PC-3 (cell line): ENCODE measurements at regions not wholly inside any gene's neighbourhood (a gene's known extent, or its start where the extent isn't known, plus 50 kb on each side); places are given as distances from the start of the nearest gene placed in this dataset.

Experiments
- CTCF ChIP-seq: fragments of 300-600 bp; sonication (generic); conservative IDR thresholded peaks from 2 replicates; pipeline ENCODE4 v1.5.1; 2017; ENCODE audit warnings: antibody characterized with exemption, low read depth, mild to moderate bottlenecking, low read length
- EZH2 ChIP-seq: fragments of 300-600 bp; sonication (generic); IDR thresholded peaks from one replicate; pipeline ENCODE4 v1.6.1; 2017; ENCODE audit warnings: antibody characterized with exemption, mild to moderate bottlenecking, low read length; ENCODE audit not compliant: unreplicated experiment
- EZH2phosphoT487 ChIP-seq: fragments of 300-600 bp; sonication (generic); IDR thresholded peaks from 2 replicates; pipeline ENCODE4 v1.6.1; 2018; ENCODE audit warnings: mild to moderate bottlenecking, antibody characterized with exemption, low read length, borderline replicate concordance

DNA sequence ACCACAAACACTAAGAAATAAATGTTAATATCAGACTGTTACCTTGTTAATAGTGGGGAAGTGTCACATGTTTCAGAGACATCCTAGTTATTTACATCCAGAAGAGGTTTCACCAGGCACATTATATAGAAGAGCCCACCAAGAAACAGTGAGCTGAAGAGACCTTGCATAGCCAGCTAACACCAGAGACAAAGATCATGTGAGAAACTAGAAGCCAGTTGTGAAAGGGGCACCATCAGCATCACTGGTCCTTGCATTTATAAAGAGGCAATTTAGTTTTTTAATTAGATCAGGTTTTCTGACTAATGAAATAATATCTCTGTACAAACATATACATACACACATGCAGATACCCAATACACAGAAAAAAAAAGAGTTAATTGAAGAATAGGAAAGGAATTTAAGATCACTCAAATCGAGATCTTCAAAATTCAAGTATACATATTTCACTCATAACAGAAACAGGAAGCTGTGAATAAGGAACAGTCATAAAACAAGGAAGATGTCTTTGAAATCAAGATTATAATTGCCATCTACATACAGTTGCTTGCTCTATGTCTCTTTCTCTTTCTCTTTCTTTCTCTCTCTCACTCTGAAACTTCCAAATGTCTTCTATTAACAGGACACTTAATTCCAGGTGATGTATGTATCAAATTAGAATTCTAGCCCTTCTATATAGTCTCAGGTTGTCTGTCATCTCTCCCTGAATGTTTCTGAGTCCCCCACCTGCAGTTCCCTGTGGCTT is 348.7 kb downstream of the ETS1 start:
- TF ChIP-seq CTCF: no peak
- no peak for TF ChIP-seq EZH2phosphoT487
- no peak for TF ChIP-seq EZH2
